ENCODE measurements at regions not wholly inside any gene's neighbourhood (a gene's known extent, or its start where the extent isn't known, plus 50 kb on each side); places are given as distances from the start of the nearest gene placed in this dataset.

DNA sequence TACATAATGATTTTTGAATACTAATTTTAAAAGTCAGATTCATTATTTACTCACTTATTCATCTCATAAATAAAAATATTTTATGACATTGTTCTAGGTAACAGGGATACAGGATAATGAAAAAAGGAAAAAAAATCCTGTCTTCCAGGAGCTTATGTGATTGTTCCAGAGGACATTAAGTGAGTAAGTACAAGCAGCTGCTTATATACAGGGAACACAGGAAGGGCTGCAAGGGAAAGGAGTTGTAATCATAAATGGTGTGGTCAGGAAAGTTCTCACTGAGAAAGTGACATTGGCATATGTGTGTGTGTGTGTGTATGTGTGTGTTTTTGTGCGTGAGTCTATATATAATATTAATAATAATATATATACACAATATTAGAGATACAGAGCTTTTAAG is 121.8 kb downstream of the HAO1 start:
- Histone ChIP-seq H3K36me3 (no peaks in the 10 kb centered on the region), H3K4me1 (no peaks in the 10 kb centered on the region), H3K27me3 (no peaks in the 10 kb centered on the region), H3K27ac (no peak overlapping the region), H3K9me3 (no peaks in the 10 kb centered on the region), H3K4me3 (no peak overlapping the region)
- intact Hi-C loops (cut with DNase I; ENCODE audit: low total_unique reads) = no loop called here
- no peak for TF ChIP-seq CTCF (IDR thresholded peaks at IDR 0.05)
- no peak for DNase-seq

DNA sequence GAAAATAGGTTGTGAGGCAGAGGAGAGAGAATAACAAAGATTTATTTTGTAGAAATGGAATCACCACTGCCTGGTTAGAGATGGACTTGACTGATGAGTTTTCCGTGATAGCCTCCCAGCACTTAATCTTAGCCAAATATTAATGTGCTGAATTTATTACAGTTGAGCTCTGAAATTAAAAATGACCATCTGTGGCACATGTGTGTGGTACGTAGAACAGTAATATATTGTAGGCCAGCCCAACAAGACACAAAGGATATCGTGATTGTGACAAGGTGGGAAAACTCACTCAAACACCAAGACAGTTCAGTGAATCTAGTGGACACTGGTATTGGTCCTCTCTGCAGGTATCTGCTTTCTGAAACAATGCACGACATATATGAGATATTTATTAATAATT is 119.4 kb downstream of the HAO1 start:
- no peaks in the 10 kb centered on the region for H3K4me1 ChIP-seq
- H3K4me3 ChIP-seq = no peak overlapping the region
- intact Hi-C loops (cut with DNase I; ENCODE audit: low total_unique reads) = no loop called here
- no peaks in the 10 kb centered on the region for H3K27me3 ChIP-seq
- no peak for DNase-seq
- H3K9me3 ChIP-seq = no peaks in the 10 kb centered on the region
- no peak for TF ChIP-seq CTCF (IDR thresholded peaks at IDR 0.05)
- no peaks in the 10 kb centered on the region for H3K36me3 ChIP-seq
- H3K27ac ChIP-seq = no peak overlapping the region

- H3K27me3 ChIP-seq = no peaks in the 10 kb centered on the region
- no peaks in the 10 kb centered on the region for H3K9me3 ChIP-seq
- DNase-seq = no peak
- H3K4me3 ChIP-seq = no peak overlapping the region
- no peaks in the 10 kb centered on the region for H3K36me3 ChIP-seq
- intact Hi-C loops (cut with DNase I; ENCODE audit: low total_unique reads) = no loop called here
- H3K27ac ChIP-seq = no peak overlapping the region
- TF ChIP-seq CTCF (IDR thresholded peaks at IDR 0.05) = no peak
- no peaks in the 10 kb centered on the region for H3K4me1 ChIP-seq
Measured at GRCh38 chr20:7822772-7823171, 117.5 kb downstream of the HAO1 start.

GRCh38 chr20:7828437-7828836 is 111.8 kb downstream of the HAO1 start:
- H3K9me3 ChIP-seq = peaks cover 0 to 6% (median 0%) of the 10 kb centered on the region in 3 donors
- no peak for DNase-seq
- TF ChIP-seq CTCF (IDR thresholded peaks at IDR 0.05) = no peak
- H3K4me3 ChIP-seq = no peak overlapping the region
- intact Hi-C loops (cut with DNase I; ENCODE audit: low total_unique reads) = no loop called here
- no peaks in the 10 kb centered on the region for H3K36me3 ChIP-seq
- no peaks in the 10 kb centered on the region for H3K4me1 ChIP-seq
- H3K27ac ChIP-seq = no peak overlapping the region
- no peaks in the 10 kb centered on the region for H3K27me3 ChIP-seq

- Histone ChIP-seq H3K4me3 (no peak overlapping the region), H3K9me3 (peaks cover 0 to 6% (median 0%) of the 10 kb centered on the region in 3 donors), H3K36me3 (no peaks in the 10 kb centered on the region), H3K27ac (no peak overlapping the region), H3K4me1 (no peaks in the 10 kb centered on the region), H3K27me3 (no peaks in the 10 kb centered on the region)
- no peak for TF ChIP-seq CTCF (IDR thresholded peaks at IDR 0.05)
- intact Hi-C loops (cut with DNase I; ENCODE audit: low total_unique reads) = no loop called here
- DNase-seq = no peak
Measured at GRCh38 chr20:7829031-7829430, 111.2 kb downstream of the HAO1 start.

- TF ChIP-seq CTCF (IDR thresholded peaks at IDR 0.05) = no peak
- intact Hi-C loops (cut with DNase I; ENCODE audit: low total_unique reads) = no loop called here
- H3K27me3 ChIP-seq = no peaks in the 10 kb centered on the region
- H3K36me3 ChIP-seq = no peaks in the 10 kb centered on the region
- H3K27ac ChIP-seq = no peak overlapping the region
- no peak for DNase-seq
- H3K4me1 ChIP-seq = no peaks in the 10 kb centered on the region
- H3K9me3 ChIP-seq = peaks cover 0 to 6% (median 0%) of the 10 kb centered on the region in 3 donors
- no peak overlapping the region for H3K4me3 ChIP-seq
Measured at GRCh38 chr20:7829776-7830175, 110.5 kb downstream of the HAO1 start.

All from tibial artery (tissue), 4 donors.